ENCODE measurements at regions not wholly inside any gene's neighbourhood (a gene's known extent, or its start where the extent isn't known, plus 50 kb on each side); places are given as distances from the start of the nearest gene placed in this dataset.

DNA sequence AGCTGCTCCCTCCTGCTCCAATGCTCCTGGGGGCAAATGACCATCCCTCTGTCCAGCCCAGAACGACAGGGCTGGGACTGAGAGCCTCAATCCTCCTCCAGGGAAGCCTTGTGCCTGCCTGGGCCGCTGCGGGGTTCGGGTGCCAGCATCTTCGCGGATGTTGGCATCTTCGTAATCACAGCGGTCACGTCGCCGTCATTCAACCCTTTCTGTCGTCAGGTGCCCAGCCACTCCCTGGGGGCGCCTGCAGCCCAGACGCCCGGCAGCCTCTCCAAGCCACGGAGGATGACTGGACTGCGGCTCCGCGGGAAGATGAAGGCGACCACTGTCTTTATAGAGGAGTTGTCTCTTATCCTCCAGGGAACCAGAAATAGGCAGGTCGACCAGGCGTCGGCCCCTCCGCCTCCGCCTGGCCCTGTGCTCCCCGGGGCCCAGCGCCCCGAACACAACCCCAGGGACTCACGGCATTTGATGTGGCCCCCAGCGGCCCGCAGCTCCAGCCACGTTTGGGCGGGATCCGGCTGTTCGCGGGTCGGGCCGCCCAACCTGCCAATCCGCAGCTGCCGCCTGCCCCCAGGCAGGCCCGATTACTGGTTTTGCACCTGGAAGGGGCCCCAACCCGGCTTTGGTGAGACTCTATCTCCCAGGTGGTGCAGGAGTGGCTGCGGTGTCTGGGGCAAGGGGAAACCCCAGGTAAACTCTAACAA lies 113.9 kb downstream of the THNSL2 start:
- TF ChIP-seq EP300 (IDR thresholded peaks at IDR 0.05) (no peak), POLR2A (IDR thresholded peaks at IDR 0.05) (no peak), POLR2AphosphoS5 (IDR thresholded peaks at IDR 0.05) (no peak)
- TF ChIP-seq, protein P1, sequence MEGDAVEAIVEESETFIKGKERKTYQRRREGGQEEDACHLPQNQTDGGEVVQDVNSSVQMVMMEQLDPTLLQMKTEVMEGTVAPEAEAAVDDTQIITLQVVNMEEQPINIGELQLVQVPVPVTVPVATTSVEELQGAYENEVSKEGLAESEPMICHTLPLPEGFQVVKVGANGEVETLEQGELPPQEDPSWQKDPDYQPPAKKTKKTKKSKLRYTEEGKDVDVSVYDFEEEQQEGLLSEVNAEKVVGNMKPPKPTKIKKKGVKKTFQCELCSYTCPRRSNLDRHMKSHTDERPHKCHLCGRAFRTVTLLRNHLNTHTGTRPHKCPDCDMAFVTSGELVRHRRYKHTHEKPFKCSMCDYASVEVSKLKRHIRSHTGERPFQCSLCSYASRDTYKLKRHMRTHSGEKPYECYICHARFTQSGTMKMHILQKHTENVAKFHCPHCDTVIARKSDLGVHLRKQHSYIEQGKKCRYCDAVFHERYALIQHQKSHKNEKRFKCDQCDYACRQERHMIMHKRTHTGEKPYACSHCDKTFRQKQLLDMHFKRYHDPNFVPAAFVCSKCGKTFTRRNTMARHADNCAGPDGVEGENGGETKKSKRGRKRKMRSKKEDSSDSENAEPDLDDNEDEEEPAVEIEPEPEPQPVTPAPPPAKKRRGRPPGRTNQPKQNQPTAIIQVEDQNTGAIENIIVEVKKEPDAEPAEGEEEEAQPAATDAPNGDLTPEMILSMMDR (IDR thresholded peaks at IDR 0.05) = no peak

Measured in sigmoid colon (tissue), 4 donors.